K562 (cell line): ENCODE measurements at regions not wholly inside any gene's neighbourhood (a gene's known extent, or its start where the extent isn't known, plus 50 kb on each side); places are given as distances from the start of the nearest gene placed in this dataset.
A peak's percentile ranks its signal among the peaks of the same experiment; 100 is the strongest.

Source experiments
- ATAC-seq: fragments of 200-7000 bp; cut with Tn5 transposase; 3 replicates; pipeline ENCODE4 v1.9.1; 2020; ENCODE audit warnings: moderate library complexity
- BruUV-seq: library from RNA; stranded (reverse); fragments of 400-500 nt; replicated peaks from 2 replicates; lab custom pipeline; 2021; lab: Mats Ljungman, UMichigan
- CTCF ChIA-PET: fragments of 300-600 bp; formaldehyde crosslinking; extraction: SDS; loops from one replicate; lab custom pipeline; 2021; ENCODE audit warnings: low intra/inter-chr PET ratio; lab: Yijun Ruan, JAX
- POLR2A ChIA-PET: fragments of 300-600, 350-650 bp; sonication (Branson Sonifier 250); formaldehyde crosslinking; extraction: SDS; loops from one replicate; lab custom pipeline; 2021; ENCODE audit warnings: antibody characterized with exemption, inconsistent platforms; lab: Yijun Ruan, JAX
- DNase-seq, 4 experiments: peaks; one replicate each; pipeline versions ENCODE4 v3.0.0 to v3.0.0-alpha.2; 2011 to 2018; ENCODE audit warnings: low spot score in 3 of 4, mixed read lengths in 3 of 4; ENCODE audit errors: extremely low read depth in 1 of 4
- FAIRE-seq: peaks from 2 replicates; lab custom pipeline; 2011; peaks lifted over from hg19 to GRCh38; lab: Jason Lieb, UNC
- H2AFZ ChIP-seq: 2 replicates; pipeline ENCODE4 v1.6.0; 2011; ENCODE audit warnings: low read depth, low read length, control low read depth, inconsistent platforms
- H3K27ac ChIP-seq: fragments of 200-600 bp; 3 replicates; pipeline ENCODE4 v1.8.0; 2011; ENCODE audit warnings: low read depth, mild to moderate bottlenecking, control low read depth, inconsistent platforms, low read length, moderate library complexity, mixed read lengths; ENCODE audit errors: extremely low read depth
- H3K27me3 ChIP-seq, 2 experiments: fragments of 300-600 bp in 1 of 2; 2 replicates in 1 of 2; 3 replicates in 1 of 2; pipeline versions ENCODE4 v1.6.0 to v1.8.0; 2011; ENCODE audit warnings: inconsistent platforms in 2 of 2, low read length in 2 of 2, mild to moderate bottlenecking in 1 of 2, mixed read lengths in 1 of 2, moderate library complexity in 1 of 2; ENCODE audit not compliant: control insufficient read depth in 2 of 2, insufficient read depth in 2 of 2
- H3K36me3 ChIP-seq: fragments of 300-600 bp; 3 replicates; pipeline ENCODE4 v1.8.0; 2011; ENCODE audit warnings: mild to moderate bottlenecking, low read length, inconsistent platforms; ENCODE audit not compliant: control insufficient read depth, insufficient read depth
- H3K4me1 ChIP-seq, 2 experiments: fragments of 200-600 bp in 1 of 2; replicated peaks in 1 of 2; 2 replicates in 1 of 2; 3 replicates in 1 of 2; pipeline versions ENCODE4 v1.5.1 to v1.8.0; 2011; ENCODE audit warnings: inconsistent platforms in 2 of 2, low read length in 2 of 2, mild to moderate bottlenecking in 1 of 2, mixed read lengths in 1 of 2, moderate library complexity in 1 of 2; ENCODE audit not compliant: control insufficient read depth in 2 of 2, insufficient read depth in 2 of 2
- H3K4me2 ChIP-seq: 2 replicates; pipeline ENCODE4 v1.6.1; 2011; ENCODE audit warnings: low read length, control low read depth, inconsistent platforms, mixed read lengths; ENCODE audit not compliant: insufficient read depth
- H3K4me3 ChIP-seq: fragments of 200-600 bp; sonication (generic), shearing (Covaris generic); 2 replicates; pipeline ENCODE4 v1.5.1; 2016; ENCODE audit warnings: control low read depth, inconsistent platforms
- H3K79me2 ChIP-seq: fragments of 200-600 bp; 3 replicates; pipeline ENCODE4 v1.8.0; 2011; ENCODE audit warnings: low read length, inconsistent platforms; ENCODE audit not compliant: control insufficient read depth, insufficient read depth
- H3K9ac ChIP-seq, 2 experiments: 2 replicates each; pipeline versions ENCODE4 v1.6.0 to v1.6.1; 2011; ENCODE audit warnings: low read depth in 2 of 2, low read length in 2 of 2, control low read depth in 1 of 2, inconsistent platforms in 1 of 2, mild to moderate bottlenecking in 1 of 2, mixed read lengths in 1 of 2; ENCODE audit not compliant: insufficient read depth in 1 of 2
- H3K9me1 ChIP-seq: one replicate; pipeline ENCODE4 v1.6.0; 2011; ENCODE audit warnings: inconsistent platforms, mild to moderate bottlenecking, low read length, moderate library complexity; ENCODE audit not compliant: control insufficient read depth, insufficient read depth
- H3K9me3 ChIP-seq: replicated peaks from 2 replicates; pipeline ENCODE4 v1.5.1; 2011; ENCODE audit warnings: low read depth, low read length, inconsistent platforms; ENCODE audit not compliant: control insufficient read depth, insufficient read depth
- H4K20me1 ChIP-seq: replicated peaks from 2 replicates; pipeline ENCODE4 v1.6.1; 2011; ENCODE audit warnings: low read length, inconsistent platforms, mixed read lengths; ENCODE audit not compliant: control insufficient read depth, insufficient read depth
- CBX3 ChIP-seq, 2 experiments: IDR thresholded peaks; 1 replicate in 1 of 2; 2 replicates in 1 of 2; pipeline ENCODE4 v1.6.1; 2012; ENCODE audit warnings: inconsistent platforms in 2 of 2, low read length in 2 of 2, borderline replicate concordance in 1 of 2, control low read depth in 1 of 2
- MAZ ChIP-seq, 2 experiments: fragments of 450-650 bp in 1 of 2; sonication (generic) in 1 of 2; formaldehyde crosslinking; IDR thresholded peaks in 1 of 2; conservative IDR thresholded peaks in 1 of 2; 2 replicates each; pipeline versions ENCODE4 v1.4.0 to v1.5.0; 2020; ENCODE audit warnings: mild to moderate bottlenecking in 1 of 2, missing genetic modification reagents in 1 of 2
- MTF1 ChIP-seq: fragments of 250-450 bp; sonication (Bioruptor Pico); IDR thresholded peaks from 2 replicates; pipeline ENCODE4 v1.9.0; 2021; ENCODE audit warnings: moderate library complexity, mild to moderate bottlenecking, inconsistent platforms, borderline replicate concordance
- PURB ChIP-seq: sonication (generic); formaldehyde crosslinking; IDR thresholded peaks from 2 replicates; pipeline ENCODE4 v1.9.0; 2021; ENCODE audit warnings: low read depth, mild to moderate bottlenecking, missing genetic modification reagents
- STAT5A ChIP-seq: IDR thresholded peaks from 2 replicates; pipeline ENCODE4 v1.6.1; 2012; ENCODE audit warnings: low read length, inconsistent platforms, borderline replicate concordance
- TCFL5 ChIP-seq: fragments of 250-450 bp; sonication (Bioruptor Pico); conservative IDR thresholded peaks from 2 replicates; pipeline ENCODE4 v1.6.1; 2021; ENCODE audit warnings: mild to moderate bottlenecking, moderate library complexity, matching md5 sums
- THAP12 ChIP-seq: fragments of 250-450 bp; sonication (Bioruptor Pico); IDR thresholded peaks from 2 replicates; pipeline ENCODE4 v1.9.0; 2021; ENCODE audit warnings: mild to moderate bottlenecking, inconsistent platforms
- ZNF696 ChIP-seq: fragments of 250-450 bp; sonication (Bioruptor Pico); conservative IDR thresholded peaks from 2 replicates; pipeline ENCODE4 v1.4.0; 2020; ENCODE audit warnings: mild to moderate bottlenecking, moderate library complexity
- ZSCAN32 ChIP-seq: fragments of 450-650 bp; formaldehyde crosslinking; IDR thresholded peaks from 2 replicates; pipeline ENCODE4 v1.4.0; 2020; ENCODE audit warnings: mild to moderate bottlenecking, moderate library complexity
- WGBS: fragments of 100-300 bp; shearing (Covaris generic); methylation state at CpG from one replicate; pipeline ENCODE4 v1.1.6; 2016; ENCODE audit warnings: low coverage, mixed read lengths; ENCODE audit not compliant: insufficient coverage; ENCODE audit errors: missing lambda C conversion rate; 5-methylcytosine and 5-hydroxymethylcytosine counted together
- in situ Hi-C: fragments of 300-500 bp; cut with MboI; formaldehyde crosslinking; loops from 4 replicates; pipeline ENCODE4 v1.15.0; 2018; ENCODE audit warnings: inconsistent platforms, mixed read lengths
- intact Hi-C: fragments of 100-400 bp; cut with micrococcal nuclease; formaldehyde crosslinking; loops from 2 replicates; pipeline ENCODE4 v1.14.2; 2022
- TF ChIP-seq, protein P1 (sequence below): fragments of 450-650 bp; IDR thresholded peaks from one replicate; pipeline ENCODE4 v1.6.1; 2018; ENCODE audit warnings: mild to moderate bottlenecking, moderate library complexity; ENCODE audit not compliant: partially characterized antibody

- TF ChIP-seq MAZ (CRISPR knock-in tag; conservative IDR thresholded peaks at IDR 0.05 in 1 of 2, IDR thresholded peaks at IDR 0.05 in 1 of 2) (peak in 1 of 2 experiments; percentile 24; a peak in 1 of 4 replicates), MTF1 (CRISPR knock-in tag) (no peak)
These were observed 320.7 kb upstream of the PKDCC start (continued) for GRCh38 chr2:41727152-41727551.

DNA sequence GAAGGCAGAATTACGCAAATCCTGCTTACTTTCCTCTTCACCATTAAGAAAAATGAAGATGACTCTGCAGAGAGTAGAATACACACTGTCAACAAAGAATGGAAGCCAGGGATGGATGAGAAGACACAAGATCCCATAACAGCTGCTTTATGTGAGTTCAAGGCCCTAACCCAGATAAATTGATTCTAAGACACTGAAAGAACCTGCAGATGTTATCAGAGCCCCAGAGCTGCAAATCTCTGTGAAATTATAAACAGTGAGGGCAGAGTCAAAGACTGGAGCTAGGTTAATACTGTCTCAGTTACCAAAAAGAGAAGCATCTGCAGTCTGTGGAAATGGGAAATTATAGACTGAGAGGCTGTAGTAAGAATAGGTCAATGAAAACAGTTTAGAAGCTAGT, 320.1 kb upstream of the PKDCC start:
- CTCF ChIA-PET: no interaction called here
- no peaks in the 10 kb centered on the region for H3K27me3 ChIP-seq

DNA sequence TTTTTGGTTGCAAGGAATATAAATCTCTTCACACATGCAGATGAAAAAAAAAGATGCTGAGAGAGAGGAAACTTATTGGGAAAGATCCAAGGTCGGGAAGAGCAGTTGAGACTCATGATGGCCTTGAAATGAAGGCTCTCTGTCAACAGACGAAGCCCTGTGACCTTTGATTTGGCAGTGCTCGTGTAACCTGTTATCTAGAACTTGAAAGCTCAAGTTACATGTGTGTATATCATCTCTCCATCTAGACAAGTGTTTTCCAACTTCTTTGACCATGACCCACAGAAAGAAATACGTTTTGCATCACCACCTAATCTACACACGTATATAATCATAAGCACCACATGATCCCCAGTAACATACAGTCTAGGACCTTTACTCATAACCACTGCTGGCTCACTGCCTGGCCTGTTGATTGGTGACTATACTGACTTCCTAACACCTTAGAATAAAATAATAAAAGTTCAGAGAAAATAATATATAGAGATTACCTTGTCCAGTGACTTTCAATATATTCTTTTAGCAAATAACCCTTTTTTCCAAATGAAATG, 319.0 kb upstream of the PKDCC start:
- H3K79me2 ChIP-seq: no peaks in the 10 kb centered on the region
- 2% methylated on average over 5 of the region's 5 CpGs for WGBS
- H4K20me1 ChIP-seq: no peaks in the 10 kb centered on the region
- H3K4me3 ChIP-seq: no peak overlapping the region
- POLR2A ChIA-PET: no interaction called here
- FAIRE-seq (no peak), ATAC-seq (no peak), DNase-seq (no peak)
- H2AFZ ChIP-seq: no peak overlapping the region
- no peaks in the 10 kb centered on the region for H3K4me1 ChIP-seq
- no peak overlapping the region for H3K9ac ChIP-seq
- no TSS peak for BruUV-seq
- no peaks in the 10 kb centered on the region for H3K36me3 ChIP-seq
- no peaks in the 10 kb centered on the region for H3K27me3 ChIP-seq
- CTCF ChIA-PET: interaction anchor here (0.6 kb wide), 1 partner anchor 315 kb away, joined by 3 read pairs; no protein-coding TSS in a partner anchor
- in situ Hi-C loops: no loop called here
- H3K4me2 ChIP-seq: no peak overlapping the region
- H3K9me3 ChIP-seq: no peaks in the 10 kb centered on the region
- intact Hi-C loops: no loop called here
- no peaks in the 10 kb centered on the region for H3K9me1 ChIP-seq
- no peak overlapping the region for H3K27ac ChIP-seq
- TF ChIP-seq ZNF696 (CRISPR knock-in tag): no peak
- TF ChIP-seq THAP12 (CRISPR knock-in tag): no peak
- TF ChIP-seq, protein P1, sequence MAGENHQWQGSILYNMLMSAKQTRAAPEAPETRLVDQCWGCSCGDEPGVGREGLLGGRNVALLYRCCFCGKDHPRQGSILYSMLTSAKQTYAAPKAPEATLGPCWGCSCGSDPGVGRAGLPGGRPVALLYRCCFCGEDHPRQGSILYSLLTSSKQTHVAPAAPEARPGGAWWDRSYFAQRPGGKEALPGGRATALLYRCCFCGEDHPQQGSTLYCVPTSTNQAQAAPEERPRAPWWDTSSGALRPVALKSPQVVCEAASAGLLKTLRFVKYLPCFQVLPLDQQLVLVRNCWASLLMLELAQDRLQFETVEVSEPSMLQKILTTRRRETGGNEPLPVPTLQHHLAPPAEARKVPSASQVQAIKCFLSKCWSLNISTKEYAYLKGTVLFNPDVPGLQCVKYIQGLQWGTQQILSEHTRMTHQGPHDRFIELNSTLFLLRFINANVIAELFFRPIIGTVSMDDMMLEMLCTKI: no peak
- no peak for TF ChIP-seq CBX3 (IDR thresholded peaks at IDR 0.05; ENCODE audit: borderline replicate concordance in 1 of 2, low read length in 2 of 2)
- TF ChIP-seq ZSCAN32 (CRISPR knock-in tag): no peak
- no peak for TF ChIP-seq STAT5A

More for the DNA sequence above, 320.1 kb upstream of the PKDCC start:
- Histone ChIP-seq H3K79me2 (no peaks in the 10 kb centered on the region), H3K9me3 (no peaks in the 10 kb centered on the region), H3K9me1 (no peaks in the 10 kb centered on the region), H3K36me3 (no peaks in the 10 kb centered on the region), H3K27ac (no peak overlapping the region), H4K20me1 (no peaks in the 10 kb centered on the region), H3K9ac (no peak overlapping the region), H3K4me2 (no peak overlapping the region), H2AFZ (no peak overlapping the region), H3K4me1 (no peaks in the 10 kb centered on the region), H3K4me3 (no peak overlapping the region)
- ATAC-seq (no peak), FAIRE-seq (no peak), DNase-seq (no peak)
- intact Hi-C loops (no loop called here), in situ Hi-C loops (no loop called here)
- no TSS peak for BruUV-seq
- TF ChIP-seq PURB: no peak
- no peak for TF ChIP-seq TCFL5 (CRISPR knock-in tag)
- POLR2A ChIA-PET: interaction anchor here (0.5 kb wide), 1 partner anchor 16 kb away, joined by 3 read pairs; no protein-coding TSS in a partner anchor
- WGBS: 0% methylated on average over 1 of the region's 1 CpG
